Stimulated activated naive CD8-positive, alpha-beta T cell treated with anti-CD3 and anti-CD28 coated beads, Interleukin-15, Interleukin-2, amounts not matched to agents 100 ng/mL and 50 ng/mL, for 24 hours (primary cell): ENCODE measurements at regions not wholly inside any gene's neighbourhood (a gene's known extent, or its start where the extent isn't known, plus 50 kb on each side); places are given as distances from the start of the nearest gene placed in this dataset.

ENCODE experiments used
- H3K27ac Mint-ChIP-seq: one replicate; pipeline ENCODE4 v1.8.0; 2021; ENCODE audit warnings: mild to moderate bottlenecking, mixed read lengths
- H3K27me3 Mint-ChIP-seq: one replicate; pipeline ENCODE4 v1.8.0; 2021; ENCODE audit warnings: mixed read lengths
- H3K36me3 Mint-ChIP-seq: one replicate; pipeline ENCODE4 v1.8.0; 2021; ENCODE audit warnings: low read depth, mixed read lengths
- H3K4me1 Mint-ChIP-seq: one replicate; pipeline ENCODE4 v1.8.0; 2021; ENCODE audit warnings: low read depth, mixed read lengths
- H3K4me3 Mint-ChIP-seq: one replicate; pipeline ENCODE4 v1.8.0; 2021; ENCODE audit warnings: mild to moderate bottlenecking, mixed read lengths
- H3K9me3 Mint-ChIP-seq: one replicate; pipeline ENCODE4 v1.8.0; 2021; ENCODE audit warnings: mixed read lengths

DNA sequence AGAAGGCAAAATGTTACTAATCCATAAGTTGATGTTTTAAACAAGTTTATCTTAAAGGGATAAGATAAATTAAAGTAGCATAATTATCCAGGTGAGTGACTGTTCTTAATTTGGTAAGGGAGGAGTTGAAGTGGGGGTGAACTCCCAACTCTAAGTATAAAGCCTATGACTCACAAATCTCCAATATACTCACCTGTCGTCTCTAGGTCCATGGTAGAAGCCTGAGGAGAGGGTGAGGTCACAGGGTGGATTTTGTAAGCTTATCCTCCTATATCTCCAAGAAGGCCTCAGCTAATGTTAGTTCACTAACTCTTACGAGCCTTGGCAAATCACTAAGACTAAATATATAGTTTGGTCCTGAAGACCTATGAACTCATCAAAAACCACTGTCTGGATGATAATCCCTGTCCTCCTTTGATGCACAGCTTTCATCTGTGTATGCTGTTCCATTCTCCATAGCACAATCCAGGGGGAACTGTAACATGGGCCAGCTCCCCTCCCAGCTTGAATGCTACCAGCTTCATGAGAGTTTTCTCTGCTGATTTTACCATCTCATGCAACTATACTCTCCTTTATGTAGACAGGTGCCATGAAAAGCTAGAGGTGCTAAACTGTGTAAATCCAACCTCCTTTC is 158.7 kb downstream of the BTC start:
- Mint-ChIP-seq H3K27me3 (peaks cover 21% of the 10 kb centered on the region), H3K27ac (no peak overlapping the region), H3K36me3 (no peaks in the 10 kb centered on the region), H3K4me3 (no peak overlapping the region), H3K9me3 (no peaks in the 10 kb centered on the region), H3K4me1 (peaks cover 11% of the 10 kb centered on the region)

DNA sequence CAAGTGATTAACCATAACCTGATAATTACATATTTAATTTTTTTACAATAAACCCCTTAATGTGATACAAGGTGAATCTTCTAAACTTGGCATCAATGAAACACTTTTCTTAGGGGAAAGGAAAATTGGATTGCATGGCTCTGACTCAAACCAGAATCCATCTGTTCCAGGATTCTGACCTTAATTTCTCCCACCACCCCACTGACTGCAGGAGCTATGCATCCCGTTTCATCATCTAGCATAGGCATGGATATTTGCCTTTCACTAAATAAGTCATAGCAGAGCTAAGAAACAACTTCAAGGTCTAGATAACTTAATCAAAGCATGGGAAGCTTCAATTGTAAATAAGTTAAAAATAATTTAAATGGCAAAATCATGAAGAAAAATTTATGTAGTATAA is 156.3 kb downstream of the BTC start:
- no peak overlapping the region for H3K27ac Mint-ChIP-seq
- no peaks in the 10 kb centered on the region for H3K36me3 Mint-ChIP-seq
- H3K4me3 Mint-ChIP-seq = no peak overlapping the region
- H3K4me1 Mint-ChIP-seq = peaks cover 5% of the 10 kb centered on the region
- peaks cover 19% of the 10 kb centered on the region for H3K27me3 Mint-ChIP-seq
- H3K9me3 Mint-ChIP-seq = no peaks in the 10 kb centered on the region

DNA sequence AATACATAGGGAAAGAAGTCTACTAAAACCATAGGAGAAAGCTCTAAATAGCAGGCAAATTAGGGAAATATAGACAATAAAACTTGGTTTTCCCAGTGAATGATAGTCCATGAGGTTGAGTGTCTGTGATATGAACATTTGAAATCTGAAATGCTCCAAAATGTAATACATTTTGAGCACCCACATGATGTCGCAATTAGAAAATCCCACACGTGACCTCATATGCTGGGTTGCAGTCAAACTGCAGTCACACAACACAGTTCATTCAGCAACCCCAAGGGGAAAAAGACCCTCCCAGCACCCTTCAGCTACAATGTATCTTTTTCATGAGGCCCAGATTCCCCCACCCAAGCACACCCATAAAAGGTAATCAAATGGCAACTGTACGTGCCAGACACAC is 155.6 kb downstream of the BTC start:
- no peak overlapping the region for H3K27ac Mint-ChIP-seq
- H3K27me3 Mint-ChIP-seq = peaks cover 16% of the 10 kb centered on the region
- H3K4me3 Mint-ChIP-seq = no peak overlapping the region
- no peaks in the 10 kb centered on the region for H3K4me1 Mint-ChIP-seq
- no peaks in the 10 kb centered on the region for H3K9me3 Mint-ChIP-seq
- no peaks in the 10 kb centered on the region for H3K36me3 Mint-ChIP-seq

DNA sequence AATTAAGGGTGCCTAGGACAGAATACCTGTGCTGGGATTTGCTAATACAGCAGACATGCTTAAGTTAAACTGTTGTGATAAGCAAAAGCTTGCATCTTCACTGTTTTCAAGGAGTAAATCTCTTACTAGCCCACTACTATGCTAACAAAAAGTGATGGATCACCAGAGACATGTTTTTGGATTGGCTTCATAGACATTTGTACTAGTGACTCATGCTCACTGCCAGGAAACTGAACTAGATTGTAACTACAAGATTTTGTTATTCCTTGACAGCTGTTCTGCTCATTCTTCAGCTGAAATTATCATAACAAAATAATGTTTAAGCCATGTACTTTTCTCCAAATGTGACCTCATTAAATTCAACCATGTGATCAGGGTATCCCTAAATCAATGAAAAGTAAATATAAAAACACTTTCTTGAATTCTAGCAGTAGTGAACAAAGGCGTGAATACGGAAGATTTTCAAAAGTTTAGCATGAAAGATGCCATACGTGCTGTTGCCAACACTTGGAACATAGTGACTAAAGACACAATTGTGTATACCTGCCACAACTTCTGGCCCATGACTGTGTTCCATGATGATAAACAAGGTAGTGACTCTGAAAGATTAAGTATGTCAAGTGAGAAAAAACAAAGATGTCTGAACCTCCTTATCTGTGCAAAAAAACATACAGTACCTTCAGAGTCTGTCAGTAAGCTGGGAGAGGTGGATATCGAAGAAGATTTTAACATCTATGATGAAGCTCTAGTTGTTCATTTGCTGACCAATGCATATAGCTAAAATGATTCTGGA is 154.0 kb downstream of the BTC start:
- H3K4me3 Mint-ChIP-seq = no peak overlapping the region
- H3K36me3 Mint-ChIP-seq = no peaks in the 10 kb centered on the region
- no peak overlapping the region for H3K27ac Mint-ChIP-seq
- no peaks in the 10 kb centered on the region for H3K9me3 Mint-ChIP-seq
- peaks cover 16% of the 10 kb centered on the region for H3K27me3 Mint-ChIP-seq
- no peaks in the 10 kb centered on the region for H3K4me1 Mint-ChIP-seq

DNA sequence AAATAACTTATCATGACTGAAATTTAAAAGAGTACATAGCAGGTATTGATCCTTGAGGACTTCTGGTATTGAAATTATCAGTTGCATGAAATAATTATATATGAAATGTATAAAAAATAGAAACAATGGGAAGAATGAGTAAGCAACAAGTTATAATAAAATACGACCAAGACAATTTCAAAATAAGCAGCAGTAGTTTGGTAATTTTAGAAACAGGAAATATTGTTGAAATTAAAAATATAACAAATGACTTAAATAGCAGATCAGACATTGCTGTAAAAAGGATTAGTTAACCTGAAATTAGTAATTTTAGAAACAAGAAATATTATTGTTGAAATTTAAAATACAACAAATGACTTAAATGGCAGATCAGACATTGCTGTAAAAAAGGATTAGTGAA is 152.3 kb downstream of the BTC start:
- no peak overlapping the region for H3K27ac Mint-ChIP-seq
- H3K9me3 Mint-ChIP-seq = no peaks in the 10 kb centered on the region
- H3K27me3 Mint-ChIP-seq = peaks cover 12% of the 10 kb centered on the region
- H3K4me1 Mint-ChIP-seq = no peaks in the 10 kb centered on the region
- H3K4me3 Mint-ChIP-seq = no peak overlapping the region
- no peaks in the 10 kb centered on the region for H3K36me3 Mint-ChIP-seq

DNA sequence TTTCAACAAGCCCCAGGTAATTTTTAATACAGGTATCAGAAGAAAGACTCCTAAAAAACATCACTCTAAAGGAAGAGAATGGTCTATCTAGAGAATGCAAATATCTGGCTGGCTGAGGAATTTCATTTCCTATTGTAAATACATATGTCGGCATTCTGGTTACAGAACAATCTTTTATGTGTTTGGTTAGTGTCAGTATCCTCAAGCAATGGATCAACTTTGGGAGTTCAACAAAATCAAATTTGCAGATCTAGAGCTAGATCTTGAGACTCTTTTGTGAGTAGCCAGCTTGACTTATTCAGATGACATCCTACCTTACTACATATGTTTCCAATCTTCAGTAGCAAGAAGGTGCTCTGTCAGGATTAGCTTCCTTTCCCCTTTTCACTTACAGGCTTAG is 145.1 kb downstream of the BTC start:
- Mint-ChIP-seq H3K27ac (no peak overlapping the region), H3K36me3 (no peaks in the 10 kb centered on the region), H3K9me3 (no peaks in the 10 kb centered on the region), H3K27me3 (no peaks in the 10 kb centered on the region), H3K4me1 (no peaks in the 10 kb centered on the region), H3K4me3 (no peak overlapping the region)

DNA sequence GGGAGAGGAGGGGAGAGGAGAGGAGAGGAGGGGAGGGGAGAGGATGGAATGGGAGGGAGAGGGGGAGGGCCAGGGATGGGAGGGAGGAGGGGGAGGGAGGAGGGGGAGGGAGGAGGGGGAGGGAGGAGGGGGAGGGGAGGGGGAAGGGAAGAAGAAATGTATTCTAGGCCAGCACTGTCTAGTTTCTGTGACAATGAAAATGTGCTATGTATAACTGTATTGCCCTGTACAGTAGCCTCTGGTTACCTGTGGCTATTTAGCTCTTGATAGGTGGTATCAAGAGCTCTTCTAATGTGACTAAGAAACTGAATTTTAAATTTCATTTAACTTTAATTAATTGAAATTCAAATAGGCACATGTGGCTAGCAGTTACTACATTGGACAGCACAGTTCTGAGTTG is 143.1 kb downstream of the BTC start:
- no peaks in the 10 kb centered on the region for H3K36me3 Mint-ChIP-seq
- H3K4me3 Mint-ChIP-seq = no peak overlapping the region
- H3K27me3 Mint-ChIP-seq = no peaks in the 10 kb centered on the region
- no peaks in the 10 kb centered on the region for H3K4me1 Mint-ChIP-seq
- no peak overlapping the region for H3K27ac Mint-ChIP-seq
- H3K9me3 Mint-ChIP-seq = no peaks in the 10 kb centered on the region

DNA sequence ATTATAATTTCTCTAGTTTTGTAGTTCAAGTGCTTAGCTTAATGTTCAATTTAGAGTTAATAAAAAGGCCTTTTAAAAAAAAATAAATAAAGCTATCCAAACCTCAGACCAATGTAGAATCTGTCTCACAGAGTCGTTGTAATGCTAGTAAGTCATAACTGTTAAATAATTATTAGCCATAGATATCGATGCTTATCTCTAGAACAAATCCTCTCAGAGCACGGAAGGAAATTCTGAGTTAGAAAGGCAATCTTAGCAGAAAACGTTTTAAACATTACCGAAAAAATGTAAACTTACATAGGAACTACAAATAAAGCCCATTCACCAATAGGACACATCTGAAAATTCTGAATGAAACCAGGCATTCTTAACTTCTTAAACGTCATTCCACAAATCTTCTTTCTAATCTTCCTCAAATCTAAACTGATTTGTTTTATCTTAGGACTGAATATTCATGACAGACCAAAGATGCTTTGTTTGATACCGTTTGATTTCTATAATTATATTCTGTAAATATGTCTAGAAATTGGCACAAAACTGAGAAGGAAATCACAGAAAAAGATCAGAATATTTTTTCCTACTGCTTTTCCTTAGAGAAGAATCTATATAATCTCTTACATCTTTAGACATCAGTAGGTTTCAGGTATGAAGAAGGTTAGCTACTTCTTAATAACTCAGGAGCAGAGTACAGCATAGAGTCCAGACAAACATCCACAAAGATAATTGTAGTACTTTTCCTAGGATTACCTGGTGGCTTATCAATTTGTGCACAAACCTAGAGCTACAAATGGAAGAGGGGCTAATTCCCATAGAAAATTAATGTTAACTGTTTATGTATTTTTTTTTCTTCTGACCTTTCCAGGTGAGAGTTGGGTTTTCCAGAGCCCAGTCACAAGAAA is 140.7 kb downstream of the BTC start:
- no peaks in the 10 kb centered on the region for H3K36me3 Mint-ChIP-seq
- H3K4me1 Mint-ChIP-seq = no peaks in the 10 kb centered on the region
- H3K9me3 Mint-ChIP-seq = no peaks in the 10 kb centered on the region
- H3K4me3 Mint-ChIP-seq = no peak overlapping the region
- H3K27ac Mint-ChIP-seq = no peak overlapping the region
- no peaks in the 10 kb centered on the region for H3K27me3 Mint-ChIP-seq

DNA sequence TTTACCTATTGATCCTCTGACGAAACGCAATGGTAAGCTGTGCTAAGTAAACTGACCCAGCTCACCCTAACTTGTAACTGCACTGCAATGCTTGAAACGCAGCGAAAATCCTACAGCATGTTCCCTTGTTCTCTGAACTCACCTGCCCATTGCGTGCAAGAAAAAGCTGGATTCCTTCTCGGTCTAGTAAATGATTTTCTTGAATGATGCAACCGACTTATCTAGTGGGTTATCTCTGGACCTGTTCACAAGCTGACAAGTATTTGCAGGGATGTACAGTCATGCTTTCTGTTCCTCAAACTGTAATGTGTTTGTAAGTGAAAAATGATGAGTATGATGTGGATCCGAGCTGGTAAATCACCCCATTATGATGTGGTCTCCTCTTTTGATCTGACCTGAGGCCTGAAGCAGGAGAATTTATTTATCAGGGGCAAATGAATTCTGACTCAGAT is 140.1 kb downstream of the BTC start:
- H3K36me3 Mint-ChIP-seq = no peaks in the 10 kb centered on the region
- no peak overlapping the region for H3K4me3 Mint-ChIP-seq
- no peaks in the 10 kb centered on the region for H3K4me1 Mint-ChIP-seq
- no peak overlapping the region for H3K27ac Mint-ChIP-seq
- H3K9me3 Mint-ChIP-seq = no peaks in the 10 kb centered on the region
- H3K27me3 Mint-ChIP-seq = no peaks in the 10 kb centered on the region

DNA sequence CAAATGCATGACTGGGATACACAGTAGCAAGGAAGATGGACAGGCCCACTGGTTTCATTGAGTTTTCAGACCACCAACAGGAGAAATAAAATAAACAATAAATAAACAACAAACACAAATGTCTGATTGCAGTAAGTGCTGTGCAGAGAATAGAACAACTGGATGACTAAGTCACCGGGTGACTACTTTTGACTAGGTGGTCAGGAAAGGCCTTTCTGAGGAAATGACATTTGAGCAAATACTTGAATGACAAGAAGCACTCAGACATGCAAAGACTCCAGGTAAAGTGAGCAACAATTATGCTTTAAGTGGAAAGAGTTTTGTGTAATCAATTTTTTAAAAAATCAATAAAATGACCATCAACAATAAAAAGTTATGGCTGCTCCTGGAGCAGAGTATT is 137.7 kb downstream of the BTC start:
- Mint-ChIP-seq H3K36me3 (no peaks in the 10 kb centered on the region), H3K4me1 (peaks cover 3% of the 10 kb centered on the region), H3K27me3 (no peaks in the 10 kb centered on the region), H3K9me3 (no peaks in the 10 kb centered on the region), H3K4me3 (no peak overlapping the region), H3K27ac (no peak overlapping the region)

DNA sequence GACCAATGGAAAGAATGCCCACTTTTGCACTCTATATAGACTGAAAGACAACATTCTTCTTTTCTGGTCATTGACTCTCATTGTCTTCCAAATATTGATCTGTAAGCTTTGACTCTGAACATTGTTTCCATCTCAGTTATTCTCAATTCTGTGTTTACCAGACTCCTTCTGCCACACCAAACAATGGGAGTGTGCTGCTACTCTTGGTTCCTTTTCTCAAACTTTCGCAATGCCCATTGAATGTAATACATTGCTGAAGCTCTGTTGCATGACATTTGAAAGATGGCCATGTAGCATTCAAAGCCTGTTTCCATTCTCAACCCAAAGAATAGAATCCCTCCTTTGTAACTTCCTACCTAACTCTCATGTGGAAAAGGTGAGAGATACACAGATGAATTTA is 136.2 kb downstream of the BTC start:
- Mint-ChIP-seq H3K27me3 (peaks cover 2% of the 10 kb centered on the region), H3K27ac (no peak overlapping the region), H3K4me3 (no peak overlapping the region), H3K36me3 (no peaks in the 10 kb centered on the region), H3K4me1 (peaks cover 3% of the 10 kb centered on the region), H3K9me3 (no peaks in the 10 kb centered on the region)

DNA sequence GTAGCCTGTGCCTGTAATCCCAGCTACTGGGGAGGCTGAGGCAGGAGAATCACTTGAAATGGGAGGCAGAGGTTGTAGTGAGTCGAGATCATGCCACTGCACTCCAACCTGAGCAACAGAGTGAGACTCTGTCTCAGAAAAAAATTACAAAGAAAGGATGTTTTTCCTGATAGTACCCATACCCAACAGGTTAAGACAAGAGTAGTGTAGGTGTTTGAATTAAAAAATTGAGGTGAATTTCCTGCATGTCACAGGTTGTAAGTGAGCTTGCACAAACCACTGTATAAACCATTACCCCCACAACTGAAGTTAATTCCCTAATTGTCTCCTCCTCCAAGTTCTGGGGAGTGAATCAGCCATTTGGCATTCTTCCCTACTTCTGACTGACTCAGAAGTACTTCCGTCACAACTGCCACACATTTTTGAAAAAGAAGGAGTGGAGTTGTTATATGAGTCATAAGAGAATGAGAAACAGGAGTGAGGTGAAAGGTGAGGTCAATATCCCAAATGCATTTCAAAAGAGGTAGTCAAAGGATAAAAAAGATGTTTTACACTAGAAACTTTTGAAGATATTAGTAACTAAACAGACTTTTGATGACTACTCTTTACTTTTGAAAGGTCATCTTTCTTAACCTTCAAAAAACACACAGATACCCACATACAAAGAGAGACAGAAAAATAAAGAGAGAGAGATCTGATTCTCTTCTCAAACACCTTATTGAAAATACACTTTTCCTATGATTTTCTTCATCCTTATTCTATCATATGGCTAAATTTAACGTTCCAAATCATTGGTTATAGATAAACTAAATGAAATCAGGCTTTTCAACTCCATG is 134.5 kb downstream of the BTC start:
- Mint-ChIP-seq H3K27ac (no peak overlapping the region), H3K4me3 (no peak overlapping the region), H3K4me1 (peaks cover 3% of the 10 kb centered on the region), H3K36me3 (no peaks in the 10 kb centered on the region), H3K9me3 (no peaks in the 10 kb centered on the region), H3K27me3 (peaks cover 4% of the 10 kb centered on the region)

DNA sequence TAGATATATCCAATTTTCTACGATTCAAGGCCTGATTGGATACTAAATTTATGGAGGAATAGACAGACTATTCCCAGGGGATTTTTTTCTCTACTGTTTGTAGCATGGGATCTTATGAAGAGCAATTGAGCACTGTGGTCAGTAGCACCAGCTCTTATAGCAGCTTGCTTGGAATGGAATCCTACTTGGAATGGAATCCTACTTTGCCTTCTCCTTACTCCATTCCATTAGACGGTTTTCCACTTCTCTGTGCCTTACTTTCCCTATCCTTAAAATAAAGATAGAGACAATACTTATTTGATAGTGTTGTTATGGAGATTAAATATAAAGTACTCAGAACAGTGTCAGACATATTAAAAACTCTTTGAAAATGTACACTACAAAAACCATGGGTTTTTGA is 133.5 kb downstream of the BTC start:
- Mint-ChIP-seq H3K4me1 (peaks cover 3% of the 10 kb centered on the region), H3K9me3 (no peaks in the 10 kb centered on the region), H3K4me3 (no peak overlapping the region), H3K36me3 (no peaks in the 10 kb centered on the region), H3K27ac (no peak overlapping the region), H3K27me3 (peaks cover 4% of the 10 kb centered on the region)

DNA sequence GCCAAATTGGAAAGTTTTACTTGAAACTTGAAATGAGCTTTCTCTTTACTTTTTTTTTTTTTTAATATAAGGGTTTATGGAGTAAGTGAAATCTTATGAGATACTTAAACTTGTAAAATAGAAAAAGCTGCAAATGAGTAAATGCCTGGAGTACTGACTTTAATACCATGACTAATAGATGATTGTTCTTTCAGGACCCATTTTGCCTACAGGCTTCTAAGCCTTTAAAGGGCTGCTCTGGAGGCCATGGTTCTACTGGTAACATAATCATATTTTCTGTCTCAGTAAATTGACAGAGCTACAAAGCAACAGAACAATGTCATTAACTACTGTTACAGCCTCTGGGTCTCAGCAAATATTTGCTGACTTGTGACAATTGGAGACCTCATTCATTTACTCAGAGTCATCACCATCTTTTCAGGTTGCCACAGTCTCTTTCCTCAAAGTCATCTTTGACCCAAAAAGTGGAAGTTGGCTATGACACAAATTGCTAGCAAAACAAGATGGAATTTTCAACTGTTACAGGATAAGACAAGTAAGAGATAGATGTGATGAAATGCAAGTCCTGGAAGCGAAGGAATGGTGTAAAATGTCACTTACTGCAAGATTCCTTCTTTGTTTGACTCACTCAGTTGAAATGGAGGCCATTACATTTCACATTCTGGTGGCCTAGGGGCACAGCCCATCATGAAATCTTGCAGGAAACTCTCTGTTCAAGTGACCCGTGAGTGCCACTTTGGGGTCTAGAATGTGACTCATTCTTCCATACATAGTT is 132.7 kb downstream of the BTC start:
- no peaks in the 10 kb centered on the region for H3K9me3 Mint-ChIP-seq
- no peak overlapping the region for H3K27ac Mint-ChIP-seq
- H3K4me1 Mint-ChIP-seq = peaks cover 3% of the 10 kb centered on the region
- no peaks in the 10 kb centered on the region for H3K36me3 Mint-ChIP-seq
- peaks cover 4% of the 10 kb centered on the region for H3K27me3 Mint-ChIP-seq
- no peak overlapping the region for H3K4me3 Mint-ChIP-seq
